Left kidney (tissue), 1 donor: ENCODE measurements at regions not wholly inside any gene's neighbourhood (a gene's known extent, or its start where the extent isn't known, plus 50 kb on each side); places are given as distances from the start of the nearest gene placed in this dataset.
"Not testable (repeated sequence)": the region's sequence is repeated elsewhere in the genome, so short reads cannot be mapped to it uniquely, and the experiment has no call there.

Experiments
- DNase-seq: peaks from one replicate; pipeline ENCODE4 v3.0.0-alpha.2; 2013

- DNase-seq: no peak
Observed at GRCh38 chr6:140830666-140831065, 1302.1 kb upstream of the GJE1 start.

- no peak for DNase-seq
Observed at GRCh38 chr6:140828856-140829255, 1303.9 kb upstream of the GJE1 start.

GRCh38 chr6:140827593-140827992 is 1305.1 kb upstream of the GJE1 start:
- DNase-seq: no peak

GRCh38 chr6:140825731-140826130 is 1307.0 kb upstream of the GJE1 start:
- no peak for DNase-seq

GRCh38 chr6:140824595-140824994 is 1308.1 kb upstream of the GJE1 start:
- DNase-seq: no peak

- DNase-seq: no peak
Observed at GRCh38 chr6:140821196-140821595, 1311.5 kb upstream of the GJE1 start.

- no peak for DNase-seq
Observed at GRCh38 chr6:140817176-140817575, 1315.5 kb upstream of the GJE1 start.

- DNase-seq: no peak
Observed at GRCh38 chr6:140816681-140817080, 1316.0 kb upstream of the GJE1 start.

GRCh38 chr6:140812636-140813035 is 1320.1 kb upstream of the GJE1 start:
- no peak for DNase-seq

- no peak for DNase-seq
Observed at GRCh38 chr6:140811642-140812041, 1321.1 kb upstream of the GJE1 start.

GRCh38 chr6:140809694-140810101 is 1323.0 kb upstream of the GJE1 start:
- DNase-seq: no peak

GRCh38 chr6:140806431-140806830 is 1326.3 kb upstream of the GJE1 start:
- no peak for DNase-seq

GRCh38 chr6:140794544-140794943 is 1338.2 kb upstream of the GJE1 start:
- DNase-seq: no peak

- DNase-seq: no peak
Observed at GRCh38 chr6:140790109-140790508, 1342.6 kb upstream of the GJE1 start.

GRCh38 chr6:140789466-140789865 is 1343.3 kb upstream of the GJE1 start:
- no peak for DNase-seq

GRCh38 chr6:140785926-140786325 is 1346.8 kb upstream of the GJE1 start:
- no peak for DNase-seq

GRCh38 chr6:140784573-140784972 is 1348.2 kb upstream of the GJE1 start:
- DNase-seq: no peak

GRCh38 chr6:140783504-140783903 is 1349.2 kb upstream of the GJE1 start:
- not testable (repeated sequence) for DNase-seq

- no peak for DNase-seq
Observed at GRCh38 chr6:140782941-140783340, 1349.8 kb upstream of the GJE1 start.

GRCh38 chr6:140779991-140780596 is 1352.6 kb upstream of the GJE1 start:
- no peak for DNase-seq

- no peak for DNase-seq
Observed at GRCh38 chr6:140779341-140779740, 1353.4 kb upstream of the GJE1 start.

- DNase-seq: no peak
Observed at GRCh38 chr6:140777780-140778179, 1354.9 kb upstream of the GJE1 start.

- DNase-seq: no peak
Observed at GRCh38 chr6:140775061-140775460, 1357.7 kb upstream of the GJE1 start.

- no peak for DNase-seq
Observed at GRCh38 chr6:140774080-140774505, 1358.6 kb upstream of the GJE1 start.

GRCh38 chr6:140773276-140773675 is 1359.4 kb upstream of the GJE1 start:
- no peak for DNase-seq
